GM18498 (cell line): ENCODE measurements at regions not wholly inside any gene's neighbourhood (a gene's known extent, or its start where the extent isn't known, plus 50 kb on each side); places are given as distances from the start of the nearest gene placed in this dataset.
A peak's percentile ranks its signal among the peaks of the same experiment; 100 is the strongest.
"Not testable (repeated sequence)": the region's sequence is repeated elsewhere in the genome, so short reads cannot be mapped to it uniquely, and the experiment has no call there.

Source experiments
- ATAC-seq: cut with Tn5 transposase; IDR thresholded peaks from one replicate; pipeline ENCODE4 v1.9.1; 2021; ENCODE audit warnings: mild to moderate bottlenecking, moderate library complexity; ENCODE audit not compliant: unreplicated experiment

- not testable (repeated sequence) for ATAC-seq
These were observed 53.6 kb upstream of the MAPK10 start for GRCh38 chr4:86413426-86413825.

- no peak for ATAC-seq
These were observed 54.8 kb upstream of the MAPK10 start for GRCh38 chr4:86414686-86415085.

- ATAC-seq: no peak
These were observed 56.2 kb upstream of the MAPK10 start for GRCh38 chr4:86416081-86416480.

- ATAC-seq: no peak
These were observed 61.6 kb upstream of the MAPK10 start for GRCh38 chr4:86421461-86421860.

- ATAC-seq: no peak
These were observed 71.8 kb upstream of the MAPK10 start for GRCh38 chr4:86431543-86432116.

- ATAC-seq: no peak
These were observed 72.8 kb upstream of the MAPK10 start for GRCh38 chr4:86432559-86433134.

GRCh38 chr4:86439293-86439692 lies 79.4 kb upstream of the MAPK10 start:
- ATAC-seq: no peak

- peak; percentile 68 for ATAC-seq
These were observed 81.5 kb upstream of the MAPK10 start for GRCh38 chr4:86441175-86441936.

- no peak for ATAC-seq
These were observed 83.0 kb upstream of the MAPK10 start for GRCh38 chr4:86442881-86443280.

GRCh38 chr4:86443495-86443894 lies 83.6 kb upstream of the MAPK10 start:
- ATAC-seq: no peak

GRCh38 chr4:86446996-86447395 lies 87.1 kb upstream of the MAPK10 start:
- ATAC-seq: no peak

GRCh38 chr4:86448871-86449270 lies 89.0 kb upstream of the MAPK10 start:
- no peak for ATAC-seq

- ATAC-seq: no peak
These were observed 90.1 kb upstream of the MAPK10 start for GRCh38 chr4:86449746-86450588.

- ATAC-seq: no peak
These were observed 91.0 kb upstream of the MAPK10 start for GRCh38 chr4:86450861-86451260.

GRCh38 chr4:86451560-86452330 lies 91.9 kb upstream of the MAPK10 start:
- ATAC-seq: no peak

GRCh38 chr4:86452422-86452891 lies 92.6 kb upstream of the MAPK10 start:
- ATAC-seq: no peak

- ATAC-seq: no peak
These were observed 93.2 kb upstream of the MAPK10 start for GRCh38 chr4:86452924-86453531.

GRCh38 chr4:86453611-86454072 lies 93.8 kb upstream of the MAPK10 start:
- ATAC-seq: not testable (repeated sequence)

- ATAC-seq: no peak
These were observed 102.0 kb upstream of the MAPK10 start for GRCh38 chr4:86461849-86462248.
